CD14-positive monocyte (primary cell): ENCODE measurements at regions not wholly inside any gene's neighbourhood (a gene's known extent, or its start where the extent isn't known, plus 50 kb on each side); places are given as distances from the start of the nearest gene placed in this dataset.

ENCODE experiments used
- DNase-seq, 3 donors: peaks; one replicate each; pipeline ENCODE4 v3.0.0-alpha.2; 2011 to 2022
- H2AFZ ChIP-seq: 2 replicates; pipeline ENCODE4 v1.6.0; 2012; ENCODE audit warnings: mild to moderate bottlenecking, low read depth, low read length, inconsistent platforms; ENCODE audit not compliant: insufficient read depth, poor library complexity, severe bottlenecking
- H3K27ac ChIP-seq, 2 donors: 1 replicate in 1 of 2; 2 replicates in 1 of 2; pipeline ENCODE4 v1.5.1; 2012 to 2013; ENCODE audit warnings: low read length in 2 of 2, control low read depth in 1 of 2, inconsistent platforms in 1 of 2, low read depth in 1 of 2, mild to moderate bottlenecking in 1 of 2
- H3K27me3 ChIP-seq, 2 donors: one replicate each; pipeline versions ENCODE4 v1.6.0 to v1.6.1; 2011 to 2013; ENCODE audit warnings: low read length in 2 of 2; ENCODE audit not compliant: control insufficient read depth in 2 of 2, insufficient read depth in 2 of 2
- H3K36me3 ChIP-seq, 2 donors: replicated peaks in 1 of 2; 1 replicate in 1 of 2; 2 replicates in 1 of 2; pipeline versions ENCODE4 v1.5.1 to v1.6.1; 2012 to 2013; ENCODE audit warnings: low read length in 2 of 2, control low read depth in 1 of 2, inconsistent platforms in 1 of 2, mild to moderate bottlenecking in 1 of 2; ENCODE audit not compliant: insufficient read depth in 2 of 2, control insufficient read depth in 1 of 2
- H3K4me1 ChIP-seq, 2 donors: 1 replicate in 1 of 2; 2 replicates in 1 of 2; pipeline versions ENCODE4 v1.5.1 to v1.6.1; 2012 to 2013; ENCODE audit warnings: low read length in 2 of 2, control low read depth in 1 of 2, inconsistent platforms in 1 of 2, mild to moderate bottlenecking in 1 of 2, moderate library complexity in 1 of 2; ENCODE audit not compliant: insufficient read depth in 2 of 2, control insufficient read depth in 1 of 2
- H3K4me2 ChIP-seq: replicated peaks from 2 replicates; pipeline ENCODE3; 2012; ENCODE audit warnings: low read length, moderate library complexity, mild to moderate bottlenecking; ENCODE audit not compliant: poor library complexity, severe bottlenecking; ENCODE audit errors: extremely low read depth
- H3K4me3 ChIP-seq, 3 experiments: fragments of 200-600 bp in 1 of 3; sonication (generic) in 1 of 3; replicated peaks in 1 of 3; 1 replicate in 2 of 3; 2 replicates in 1 of 3; pipeline ENCODE4 v1.5.1; 2011 to 2013; ENCODE audit warnings: low read length in 3 of 3, mild to moderate bottlenecking in 3 of 3, control low read depth in 2 of 3, low read depth in 2 of 3, inconsistent platforms in 1 of 3, moderate library complexity in 1 of 3
- H3K79me2 ChIP-seq: 2 replicates; pipeline ENCODE4 v1.6.0; 2012; ENCODE audit warnings: mild to moderate bottlenecking, control low read depth, inconsistent platforms, low read length, moderate library complexity; ENCODE audit not compliant: insufficient read depth
- H3K9ac ChIP-seq: 2 replicates; pipeline ENCODE4 v1.6.0; 2017; ENCODE audit warnings: low read length, mild to moderate bottlenecking; ENCODE audit not compliant: insufficient read depth, poor library complexity, severe bottlenecking
- H3K9me3 ChIP-seq, 2 donors: replicated peaks in 1 of 2; 1 replicate in 1 of 2; 2 replicates in 1 of 2; pipeline versions ENCODE4 v1.5.1 to v1.6.1; 2012 to 2013; ENCODE audit warnings: low read length in 2 of 2, control low read depth in 1 of 2; ENCODE audit not compliant: control insufficient read depth in 1 of 2, insufficient read depth in 1 of 2
- H4K20me1 ChIP-seq: 2 replicates; pipeline ENCODE4 v1.6.0; 2012; ENCODE audit warnings: mild to moderate bottlenecking, low read length, control low read depth, moderate library complexity; ENCODE audit not compliant: insufficient read depth
- H3K27ac Mint-ChIP-seq, 7 donors: one replicate each; pipeline ENCODE4 v1.8.0; 2020; ENCODE audit warnings: mild to moderate bottlenecking in 7 of 7, mixed read lengths in 7 of 7, moderate library complexity in 6 of 7, inconsistent platforms in 2 of 7
- H3K27me3 Mint-ChIP-seq, 3 donors: one replicate each; pipeline ENCODE4 v1.8.0; 2021 to 2022; ENCODE audit warnings: low read depth in 3 of 3, mild to moderate bottlenecking in 3 of 3, mixed read lengths in 3 of 3, moderate library complexity in 3 of 3, inconsistent platforms in 1 of 3
- H3K36me3 Mint-ChIP-seq, 2 donors: one replicate each; pipeline ENCODE4 v1.8.0; 2020; ENCODE audit warnings: mixed read lengths in 2 of 2, inconsistent platforms in 1 of 2, mild to moderate bottlenecking in 1 of 2
- H3K4me1 Mint-ChIP-seq: one replicate; pipeline ENCODE4 v1.8.0; 2020; ENCODE audit warnings: mild to moderate bottlenecking, mixed read lengths
- H3K4me3 Mint-ChIP-seq, 2 donors: one replicate each; pipeline ENCODE4 v1.8.0; 2020; ENCODE audit warnings: mild to moderate bottlenecking in 2 of 2, mixed read lengths in 2 of 2, moderate library complexity in 1 of 2
- H3K9me3 Mint-ChIP-seq, 7 donors: one replicate each; pipeline ENCODE4 v1.8.0; 2020 to 2022; ENCODE audit warnings: mixed read lengths in 7 of 7, mild to moderate bottlenecking in 6 of 7, moderate library complexity in 6 of 7, inconsistent platforms in 2 of 7
- WGBS: methylation state at CpG from one replicate; pipeline ENCODE4 v1.1.5; 2013; ENCODE audit warnings: missing lambda C conversion rate; ENCODE audit not compliant: insufficient coverage; 5-methylcytosine and 5-hydroxymethylcytosine counted together
- intact Hi-C, 2 donors: fragments of 100-400 bp; cut with micrococcal nuclease; formaldehyde crosslinking; loops; one replicate each; pipeline versions ENCODE4 v1.15.0 to v1.15.1; 2023
- TF ChIP-seq, protein P1 (sequence below): fragments of 200-600 bp; IDR thresholded peaks from one replicate; pipeline ENCODE4 v1.8.0; 2022; ENCODE audit warnings: antibody characterized with exemption, mild to moderate bottlenecking

DNA sequence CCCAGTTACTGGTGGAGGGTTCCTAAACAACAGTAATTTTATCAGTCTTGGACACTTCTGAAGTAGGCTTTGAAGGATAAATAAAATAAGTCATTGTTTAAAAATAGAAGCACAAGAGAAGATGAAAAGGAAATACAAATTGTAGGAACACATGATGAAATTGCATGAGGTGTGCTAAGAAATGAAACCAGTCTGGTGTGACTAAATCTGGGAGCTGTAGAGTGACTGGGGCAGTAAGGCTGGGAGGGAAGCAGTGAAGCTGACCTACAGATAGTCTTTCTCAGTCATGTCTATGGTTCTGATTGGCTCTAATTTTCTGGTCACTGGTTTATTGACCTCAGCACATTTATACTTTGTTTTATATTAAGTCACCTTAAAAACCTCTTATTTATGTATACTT is 139.1 kb downstream of the SLC17A6 start:
- Mint-ChIP-seq H3K27ac (no peak overlapping the region), H3K4me1 (no peaks in the 10 kb centered on the region), H3K27me3 (no peaks in the 10 kb centered on the region), H3K4me3 (no peak overlapping the region), H3K9me3 (peaks cover 0 to 2% (median 0%) of the 10 kb centered on the region in 7 donors), H3K36me3 (no peaks in the 10 kb centered on the region)
- Histone ChIP-seq H2AFZ (no peak overlapping the region), H3K27ac (no peak overlapping the region), H3K4me1 (no peaks in the 10 kb centered on the region), H3K4me3 (no peak overlapping the region), H3K36me3 (no peaks in the 10 kb centered on the region), H3K79me2 (no peaks in the 10 kb centered on the region), H4K20me1 (no peaks in the 10 kb centered on the region), H3K9ac (no peak overlapping the region), H3K4me2 (no peak overlapping the region), H3K9me3 (no peaks in the 10 kb centered on the region), H3K27me3 (no peaks in the 10 kb centered on the region)
- no peak for DNase-seq
- intact Hi-C loops: no loop called here
- TF ChIP-seq, protein P1, sequence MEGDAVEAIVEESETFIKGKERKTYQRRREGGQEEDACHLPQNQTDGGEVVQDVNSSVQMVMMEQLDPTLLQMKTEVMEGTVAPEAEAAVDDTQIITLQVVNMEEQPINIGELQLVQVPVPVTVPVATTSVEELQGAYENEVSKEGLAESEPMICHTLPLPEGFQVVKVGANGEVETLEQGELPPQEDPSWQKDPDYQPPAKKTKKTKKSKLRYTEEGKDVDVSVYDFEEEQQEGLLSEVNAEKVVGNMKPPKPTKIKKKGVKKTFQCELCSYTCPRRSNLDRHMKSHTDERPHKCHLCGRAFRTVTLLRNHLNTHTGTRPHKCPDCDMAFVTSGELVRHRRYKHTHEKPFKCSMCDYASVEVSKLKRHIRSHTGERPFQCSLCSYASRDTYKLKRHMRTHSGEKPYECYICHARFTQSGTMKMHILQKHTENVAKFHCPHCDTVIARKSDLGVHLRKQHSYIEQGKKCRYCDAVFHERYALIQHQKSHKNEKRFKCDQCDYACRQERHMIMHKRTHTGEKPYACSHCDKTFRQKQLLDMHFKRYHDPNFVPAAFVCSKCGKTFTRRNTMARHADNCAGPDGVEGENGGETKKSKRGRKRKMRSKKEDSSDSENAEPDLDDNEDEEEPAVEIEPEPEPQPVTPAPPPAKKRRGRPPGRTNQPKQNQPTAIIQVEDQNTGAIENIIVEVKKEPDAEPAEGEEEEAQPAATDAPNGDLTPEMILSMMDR: no peak

DNA sequence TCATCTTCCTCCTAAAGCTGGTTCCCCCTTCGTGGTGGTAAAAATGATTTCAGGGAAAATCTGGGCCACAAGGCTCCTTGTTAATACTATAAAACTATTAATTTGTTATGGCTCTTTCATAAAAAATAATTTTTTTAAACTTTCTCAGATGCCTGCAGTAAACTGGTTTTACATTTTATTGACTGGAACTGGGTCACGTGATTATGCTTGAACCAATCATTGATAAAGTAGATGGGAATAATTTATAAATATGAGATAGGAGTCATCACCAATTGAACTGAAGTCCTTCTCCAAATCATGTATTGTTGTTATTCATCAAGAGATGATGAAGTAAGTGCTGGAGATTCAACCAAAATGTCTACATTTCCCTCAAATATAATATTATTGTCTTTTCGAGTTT is 138.4 kb downstream of the SLC17A6 start:
- Mint-ChIP-seq H3K27me3 (no peaks in the 10 kb centered on the region), H3K9me3 (peaks cover 0 to 2% (median 0%) of the 10 kb centered on the region in 7 donors), H3K27ac (no peak overlapping the region), H3K4me1 (no peaks in the 10 kb centered on the region), H3K36me3 (no peaks in the 10 kb centered on the region), H3K4me3 (no peak overlapping the region)
- Histone ChIP-seq H3K9me3 (no peaks in the 10 kb centered on the region), H3K36me3 (no peaks in the 10 kb centered on the region), H3K9ac (no peak overlapping the region), H4K20me1 (no peaks in the 10 kb centered on the region), H3K4me1 (no peaks in the 10 kb centered on the region), H2AFZ (no peak overlapping the region), H3K4me2 (no peak overlapping the region), H3K4me3 (no peak overlapping the region), H3K27ac (no peak overlapping the region), H3K27me3 (no peaks in the 10 kb centered on the region), H3K79me2 (no peaks in the 10 kb centered on the region)
- TF ChIP-seq, protein P1: no peak
- no peak for DNase-seq
- intact Hi-C loops: no loop called here
- whole genome bisulfite sequencing: no CpG with 5 or more reads among the region's 3 CpGs
